Forelimb muscle (tissue), 1 donor: ENCODE measurements at regions not wholly inside any gene's neighbourhood (a gene's known extent, or its start where the extent isn't known, plus 50 kb on each side); places are given as distances from the start of the nearest gene placed in this dataset.
"Not testable (repeated sequence)": the region's sequence is repeated elsewhere in the genome, so short reads cannot be mapped to it uniquely, and the experiment has no call there.

Source experiments
- DNase-seq: peaks from one replicate; pipeline ENCODE4 v3.0.0-alpha.2; 2013; ENCODE audit warnings: low read depth

GRCh38 chr13:108082481-108082880 is 132.9 kb downstream of the LIG4 start:
- DNase-seq: no peak

- DNase-seq: no peak
These were observed 138.1 kb downstream of the LIG4 start for GRCh38 chr13:108077284-108077683.

GRCh38 chr13:108074429-108074828 is 140.9 kb downstream of the LIG4 start:
- not testable (repeated sequence) for DNase-seq

- DNase-seq: no peak
These were observed 144.4 kb downstream of the LIG4 start for GRCh38 chr13:108070925-108071324.

- DNase-seq: no peak
These were observed 144.8 kb downstream of the LIG4 start for GRCh38 chr13:108070491-108070890.

GRCh38 chr13:108069521-108070210 is 145.7 kb downstream of the LIG4 start:
- no peak for DNase-seq

GRCh38 chr13:108064372-108064771 is 151.0 kb downstream of the LIG4 start:
- not testable (repeated sequence) for DNase-seq

GRCh38 chr13:108060111-108060510 is 155.2 kb downstream of the LIG4 start:
- DNase-seq: no peak

- DNase-seq: no peak
These were observed 159.1 kb downstream of the LIG4 start for GRCh38 chr13:108056278-108056677.

GRCh38 chr13:108049211-108049610 is 166.1 kb downstream of the LIG4 start:
- DNase-seq: no peak

- no peak for DNase-seq
These were observed 170.4 kb downstream of the LIG4 start for GRCh38 chr13:108044954-108045353.

GRCh38 chr13:108042866-108043265 is 172.5 kb downstream of the LIG4 start:
- DNase-seq: not testable (repeated sequence)

GRCh38 chr13:108037348-108037747 is 178.0 kb downstream of the LIG4 start:
- DNase-seq: no peak

- DNase-seq: no peak
These were observed 178.9 kb downstream of the LIG4 start for GRCh38 chr13:108036411-108036932.

- DNase-seq: no peak
These were observed 180.4 kb downstream of the LIG4 start for GRCh38 chr13:108034909-108035410.

- DNase-seq: no peak
These were observed 181.3 kb downstream of the LIG4 start for GRCh38 chr13:108033800-108034707.

GRCh38 chr13:108031865-108032264 is 183.5 kb downstream of the LIG4 start:
- DNase-seq: no peak

- no peak for DNase-seq
These were observed 184.6 kb downstream of the LIG4 start for GRCh38 chr13:108030769-108031168.

- no peak for DNase-seq
These were observed 188.5 kb downstream of the LIG4 start for GRCh38 chr13:108026680-108027410.

GRCh38 chr13:108020027-108020426 is 195.3 kb downstream of the LIG4 start:
- DNase-seq: no peak

GRCh38 chr13:108018371-108018870 is 196.9 kb downstream of the LIG4 start:
- DNase-seq: no peak

- no peak for DNase-seq
These were observed 208.7 kb downstream of the LIG4 start for GRCh38 chr13:108006619-108007018.
